Mucosa of descending colon (tissue), 3 donors: ENCODE measurements at regions not wholly inside any gene's neighbourhood (a gene's known extent, or its start where the extent isn't known, plus 50 kb on each side); places are given as distances from the start of the nearest gene placed in this dataset.

Experiments used
- ATAC-seq: fragments of 200-7000 bp; cut with Tn5 transposase; one replicate; pipeline ENCODE4 v1.9.1; 2020; ENCODE audit warnings: mild to moderate bottlenecking, moderate library complexity
- DNase-seq, 3 donors: peaks; one replicate each; pipeline ENCODE4 v3.0.0-alpha.2; 2020
- H3K36me3 ChIP-seq: fragments of 200-600 bp; one replicate; pipeline ENCODE4 v1.8.0; 2021; ENCODE audit warnings: low read depth, mild to moderate bottlenecking
- H3K4me1 ChIP-seq: fragments of 200-600 bp; one replicate; pipeline ENCODE4 v1.8.0; 2021; ENCODE audit warnings: low read depth, mild to moderate bottlenecking
- H3K4me3 ChIP-seq: fragments of 200-600 bp; one replicate; pipeline ENCODE4 v1.8.0; 2021; ENCODE audit warnings: mild to moderate bottlenecking
- H3K9me3 ChIP-seq: fragments of 200-600 bp; one replicate; pipeline ENCODE4 v1.8.0; 2021; ENCODE audit warnings: mild to moderate bottlenecking
- CTCF ChIP-seq: fragments of 200-600 bp; IDR thresholded peaks from one replicate; pipeline ENCODE4 v1.8.0; 2022; ENCODE audit warnings: antibody characterized with exemption, mild to moderate bottlenecking
- intact Hi-C, 2 donors: fragments of 100-400 bp; cut with DNase I in 1 of 2; cut with micrococcal nuclease in 1 of 2; formaldehyde crosslinking; loops; one replicate each; pipeline versions ENCODE4 v1.11.0 to v1.11.1; 2022; cut with DNase I, micrococcal nuclease
- donor health status: DM: no; HTN: no; CAD: no; lungs with moderate emphysema.
- donor health status: DM: no; HTN: no; CAD: no.
- donor health status: DM: no; HTN: yes; CAD: no.

DNA sequence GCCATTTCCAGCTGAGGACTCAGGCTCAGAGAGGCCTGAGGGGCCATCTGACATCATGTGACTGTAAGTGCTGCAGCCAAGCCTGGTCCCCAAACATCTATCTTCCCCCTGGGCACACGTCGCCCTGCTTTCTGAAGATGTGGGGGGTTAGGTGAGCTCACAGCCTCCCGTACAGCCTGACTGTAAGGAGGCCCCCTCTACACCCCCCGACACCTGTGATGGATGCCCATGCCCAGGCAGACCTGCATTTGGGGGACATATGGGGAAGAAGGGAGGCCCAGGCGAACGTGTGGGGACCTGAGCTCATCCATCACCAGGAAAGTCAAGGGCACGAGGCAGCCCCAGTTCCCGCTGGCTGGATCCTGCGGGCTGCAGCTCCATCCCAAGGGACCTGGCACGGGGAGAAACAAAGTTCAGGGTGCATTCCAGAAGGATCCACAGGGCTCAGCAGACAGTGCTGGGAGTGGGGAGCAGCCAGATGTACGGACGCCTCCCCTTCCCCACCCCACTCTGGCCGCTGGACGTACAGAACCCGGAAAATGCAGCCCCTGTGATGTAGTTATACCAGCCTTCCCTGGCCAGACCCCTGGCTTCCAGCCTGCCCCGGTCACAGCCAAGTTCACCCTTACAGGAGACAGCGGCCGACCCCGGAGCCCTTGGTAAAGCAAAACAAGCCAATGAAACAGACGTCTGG, 1431.4 kb downstream of the BRD1 start:
- Histone ChIP-seq H3K4me1 (no peaks in the 10 kb centered on the region), H3K36me3 (no peaks in the 10 kb centered on the region), H3K4me3 (no peak overlapping the region), H3K9me3 (no peaks in the 10 kb centered on the region)
- intact Hi-C loops, result no loop called here
- no peak for TF ChIP-seq CTCF
- no peak for ATAC-seq
- no peak for DNase-seq

- intact Hi-C loops, result no loop called here
- Histone ChIP-seq H3K36me3 (no peaks in the 10 kb centered on the region), H3K9me3 (no peaks in the 10 kb centered on the region), H3K4me1 (no peaks in the 10 kb centered on the region), H3K4me3 (no peak overlapping the region)
- ATAC-seq (no peak), DNase-seq (no peak)
- no peak for TF ChIP-seq CTCF
Observed at GRCh38 chr22:48395201-48395600, 1432.5 kb downstream of the BRD1 start.

DNA sequence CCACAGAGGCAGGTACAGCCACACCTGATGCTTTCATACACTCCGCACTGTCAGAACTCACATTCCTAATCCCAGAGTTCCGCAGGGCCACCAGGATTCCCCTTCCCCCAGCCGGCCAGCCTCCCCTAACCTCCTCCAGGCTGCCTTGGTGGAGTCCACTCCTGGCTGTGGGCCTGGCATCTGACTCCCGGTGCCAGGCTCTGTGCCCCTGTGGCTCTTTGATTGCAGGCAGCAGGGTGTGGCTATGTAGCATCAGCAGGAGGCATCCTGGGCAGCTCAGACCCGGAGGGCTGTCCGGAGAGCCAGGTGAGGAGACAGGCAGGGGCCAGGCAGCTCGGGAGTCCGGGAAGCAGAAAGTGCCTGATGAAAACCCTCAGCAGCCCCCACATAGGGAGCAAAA, 1432.9 kb downstream of the BRD1 start:
- TF ChIP-seq CTCF, result no peak
- no peak for ATAC-seq
- H3K4me1 ChIP-seq, result no peaks in the 10 kb centered on the region
- no peaks in the 10 kb centered on the region for H3K36me3 ChIP-seq
- H3K9me3 ChIP-seq, result no peaks in the 10 kb centered on the region
- intact Hi-C loops, result no loop called here
- DNase-seq, result no peak
- no peak overlapping the region for H3K4me3 ChIP-seq

DNA sequence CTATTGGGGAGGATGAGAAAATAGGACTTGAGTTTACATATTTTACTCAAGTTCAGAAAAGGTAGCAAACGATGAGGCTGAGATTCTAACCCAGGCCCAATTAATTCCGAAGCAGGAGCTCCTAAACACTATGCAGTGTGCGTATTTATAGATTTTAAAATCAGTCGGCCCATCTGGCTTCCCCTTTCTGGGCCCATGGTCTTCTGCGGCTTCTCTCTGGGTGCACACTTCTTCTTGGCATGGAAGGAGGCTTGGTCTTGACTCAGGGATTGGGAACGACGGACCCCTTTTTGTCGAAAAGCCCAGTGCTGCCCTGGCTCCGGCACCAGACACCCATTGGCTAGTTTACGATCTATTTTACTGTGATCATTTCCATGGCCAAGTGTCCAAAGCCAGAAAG, 1433.8 kb downstream of the BRD1 start:
- Histone ChIP-seq H3K4me1 (no peaks in the 10 kb centered on the region), H3K9me3 (no peaks in the 10 kb centered on the region), H3K36me3 (no peaks in the 10 kb centered on the region), H3K4me3 (no peak overlapping the region)
- no peak for TF ChIP-seq CTCF
- ATAC-seq (no peak), DNase-seq (no peak)
- intact Hi-C loops, result no loop called here

GRCh38 chr22:48393041-48393370, 1434.7 kb downstream of the BRD1 start:
- H3K9me3 ChIP-seq, result no peaks in the 10 kb centered on the region
- H3K4me3 ChIP-seq, result no peak overlapping the region
- DNase-seq (no peak), ATAC-seq (no peak)
- no peaks in the 10 kb centered on the region for H3K36me3 ChIP-seq
- no peak for TF ChIP-seq CTCF
- no peaks in the 10 kb centered on the region for H3K4me1 ChIP-seq
- intact Hi-C loops, result no loop called here

DNA sequence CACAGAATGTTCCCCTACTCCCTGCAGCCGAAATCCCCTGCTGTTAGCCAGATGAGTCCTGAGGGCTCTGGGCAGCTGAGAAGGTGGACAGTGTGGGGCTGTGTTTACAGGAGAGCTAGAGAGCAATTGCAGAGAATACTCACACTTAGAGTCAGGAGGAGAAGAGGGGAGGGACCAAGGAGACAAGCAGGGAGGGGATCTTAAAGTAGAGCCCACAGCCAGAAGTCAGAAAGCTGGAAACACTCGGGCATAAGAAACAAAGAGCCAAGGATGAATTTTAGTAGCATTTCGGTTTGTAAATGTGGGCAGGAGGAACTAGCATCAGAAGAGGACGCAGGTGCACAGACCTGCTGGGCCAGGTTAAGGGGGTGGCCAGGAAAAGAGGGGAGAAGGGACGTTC, 1435.9 kb downstream of the BRD1 start:
- intact Hi-C loops, result no loop called here
- DNase-seq, result no peak
- TF ChIP-seq CTCF, result no peak
- Histone ChIP-seq H3K36me3 (no peaks in the 10 kb centered on the region), H3K9me3 (no peaks in the 10 kb centered on the region), H3K4me1 (no peaks in the 10 kb centered on the region), H3K4me3 (no peak overlapping the region)
- ATAC-seq, result no peak
